HG02981 (cell line): ENCODE measurements at regions not wholly inside any gene's neighbourhood (a gene's known extent, or its start where the extent isn't known, plus 50 kb on each side); places are given as distances from the start of the nearest gene placed in this dataset.
"Not testable (repeated sequence)": the region's sequence is repeated elsewhere in the genome, so short reads cannot be mapped to it uniquely, and the experiment has no call there.

ENCODE experiments used
- ATAC-seq: cut with Tn5 transposase; IDR thresholded peaks from one replicate; pipeline ENCODE4 v1.9.1; 2021; ENCODE audit warnings: mild to moderate bottlenecking, moderate library complexity; ENCODE audit not compliant: unreplicated experiment

DNA sequence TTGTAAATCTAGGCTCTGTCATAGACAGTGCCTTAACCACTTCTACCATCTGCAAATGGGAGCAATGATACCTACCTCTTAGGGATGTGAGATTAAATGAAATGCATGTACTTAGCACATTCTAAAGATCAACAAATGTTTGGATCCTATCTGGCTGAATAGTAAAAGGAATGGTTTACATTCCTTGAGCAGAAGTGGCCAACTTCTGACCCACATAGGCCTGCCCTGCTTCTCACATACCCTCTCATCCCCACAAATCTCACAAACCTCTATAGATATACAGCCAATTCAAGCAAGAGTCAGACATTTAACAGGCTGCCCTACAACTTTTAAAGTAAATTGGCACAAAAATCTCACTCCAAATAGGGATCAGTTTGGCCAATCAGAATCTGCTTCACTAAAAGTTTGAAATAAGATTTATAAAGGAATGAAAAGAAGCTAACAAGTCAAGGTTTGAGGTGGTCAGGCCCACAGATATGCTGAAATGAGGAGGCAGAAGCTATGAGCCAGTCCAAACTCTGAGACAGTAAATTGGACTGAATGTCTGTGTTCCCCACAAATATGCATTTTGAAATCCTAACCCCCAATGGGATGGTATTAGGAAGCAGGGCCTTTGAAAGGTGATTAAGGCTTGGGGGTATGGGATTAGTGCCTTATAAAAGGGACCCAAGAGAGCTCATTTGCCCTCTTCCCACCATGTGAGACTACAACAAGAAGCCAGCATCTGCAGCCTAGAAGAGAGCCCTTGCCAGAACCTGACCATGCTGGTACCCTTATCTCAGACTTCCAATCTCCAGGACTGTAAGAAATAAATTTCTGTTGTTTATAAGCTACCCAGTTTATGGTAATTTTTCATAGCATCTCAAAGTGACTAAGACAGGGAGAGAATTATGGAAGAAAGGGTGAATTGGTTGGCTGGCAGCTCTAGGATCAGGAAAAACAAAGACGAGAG lies 227.8 kb upstream of the RBMS1 start:
- no peak for ATAC-seq

DNA sequence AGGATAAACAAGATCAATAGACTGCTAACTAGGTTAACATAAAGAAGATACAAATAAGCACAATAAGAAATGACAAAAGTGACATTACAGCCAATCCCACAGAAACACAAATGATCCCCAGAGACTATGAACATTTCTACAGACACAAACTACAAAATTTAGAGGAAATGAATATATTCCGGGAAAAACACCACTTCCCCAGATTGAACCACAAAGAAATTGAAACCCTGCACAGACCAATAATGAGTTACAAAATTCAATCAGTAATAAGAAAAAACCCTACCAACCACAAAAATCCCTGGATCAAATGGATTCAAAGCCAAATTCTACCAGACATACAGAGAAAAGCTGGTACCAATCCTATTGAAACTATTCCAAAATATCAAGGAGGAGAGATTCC lies 232.4 kb upstream of the RBMS1 start:
- no peak for ATAC-seq

DNA sequence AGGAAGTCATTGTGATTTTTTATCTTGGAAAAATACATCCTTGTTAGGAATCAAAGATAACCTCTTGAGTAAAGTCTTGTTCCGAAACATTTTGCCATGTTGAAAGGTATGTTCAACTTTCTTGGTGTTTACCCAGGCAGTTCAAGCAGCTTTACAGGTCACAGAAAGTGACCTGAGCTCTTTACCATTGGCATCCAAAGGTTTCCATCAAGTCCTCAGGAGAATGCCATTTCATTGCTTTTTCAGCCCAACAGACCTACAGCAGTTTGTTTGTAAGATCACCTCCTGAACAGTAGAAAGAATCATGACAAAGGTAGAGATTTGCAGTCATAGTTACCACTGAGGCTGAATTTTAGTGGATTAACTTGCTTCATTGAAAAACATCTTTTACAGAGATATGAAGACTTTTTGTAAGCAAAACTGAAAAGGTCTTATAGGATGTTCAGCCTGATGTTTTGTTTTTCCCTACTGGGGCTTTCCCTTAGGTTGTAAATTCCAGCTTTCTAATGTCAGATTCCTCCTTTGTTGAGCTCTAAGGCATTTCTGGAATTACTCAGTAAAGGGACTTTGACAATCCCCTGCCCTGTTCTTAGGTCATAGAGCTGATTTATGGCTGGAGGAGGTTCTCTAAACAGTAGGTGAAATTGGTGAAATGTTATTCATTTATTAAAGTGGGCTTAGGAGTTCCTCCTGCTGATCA lies 236.8 kb upstream of the RBMS1 start:
- no peak for ATAC-seq

DNA sequence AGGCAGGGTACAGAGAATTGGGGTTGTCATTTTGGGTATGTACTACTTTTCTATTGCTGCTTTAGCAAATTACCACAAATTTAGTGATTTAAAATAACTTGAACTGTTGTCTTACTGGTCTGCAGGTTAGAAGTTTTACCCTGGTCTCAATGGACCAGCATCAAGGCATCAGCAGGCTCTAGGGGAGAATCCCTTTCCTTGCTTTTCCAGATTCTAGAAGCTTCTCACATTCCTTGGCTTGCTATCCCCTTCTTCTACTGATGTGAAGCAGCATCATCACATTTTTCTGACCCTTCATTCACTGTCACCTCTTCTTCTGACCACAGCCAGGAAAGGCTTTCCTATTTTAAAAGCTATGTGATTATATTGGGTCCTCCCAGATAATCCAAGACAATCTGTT lies 237.8 kb upstream of the RBMS1 start:
- no peak for ATAC-seq

DNA sequence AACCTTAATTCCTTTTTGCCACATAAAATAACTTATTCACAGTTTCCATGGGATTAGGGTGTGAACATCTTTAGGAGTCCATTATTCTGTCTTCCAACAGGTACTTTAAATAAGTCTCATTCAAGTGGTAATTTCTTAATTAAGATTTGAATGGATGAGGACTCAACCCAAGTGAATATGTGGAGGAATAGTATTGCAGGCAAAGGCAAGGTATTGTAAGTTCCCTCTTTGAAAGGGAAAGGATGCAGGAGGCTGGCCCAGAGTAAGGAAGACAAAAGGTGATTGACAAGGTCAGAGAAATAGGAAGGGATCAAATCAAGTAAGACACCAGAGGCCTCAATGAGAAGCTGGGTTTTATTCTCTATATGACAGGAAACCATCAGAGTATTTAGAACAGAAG lies 238.2 kb upstream of the RBMS1 start:
- ATAC-seq = no peak

DNA sequence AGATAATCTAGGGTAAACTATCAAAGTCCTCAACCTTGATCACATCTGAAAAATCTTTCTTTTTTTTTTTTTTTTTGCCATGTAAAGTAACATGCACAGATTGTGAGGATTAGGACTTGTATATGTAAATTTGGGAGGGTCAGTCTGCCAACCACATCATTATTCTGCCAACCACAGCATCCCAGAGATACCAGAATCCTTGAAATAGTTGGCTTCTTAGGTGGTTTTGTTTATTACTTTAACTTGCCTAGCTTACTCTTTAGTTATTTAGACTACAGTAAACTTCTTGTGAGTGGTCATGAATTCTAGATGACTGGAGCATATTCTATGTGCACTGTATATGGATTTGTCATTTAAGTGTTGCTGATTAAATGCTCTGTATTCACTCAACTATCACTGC lies 242.1 kb upstream of the RBMS1 start:
- no peak for ATAC-seq

DNA sequence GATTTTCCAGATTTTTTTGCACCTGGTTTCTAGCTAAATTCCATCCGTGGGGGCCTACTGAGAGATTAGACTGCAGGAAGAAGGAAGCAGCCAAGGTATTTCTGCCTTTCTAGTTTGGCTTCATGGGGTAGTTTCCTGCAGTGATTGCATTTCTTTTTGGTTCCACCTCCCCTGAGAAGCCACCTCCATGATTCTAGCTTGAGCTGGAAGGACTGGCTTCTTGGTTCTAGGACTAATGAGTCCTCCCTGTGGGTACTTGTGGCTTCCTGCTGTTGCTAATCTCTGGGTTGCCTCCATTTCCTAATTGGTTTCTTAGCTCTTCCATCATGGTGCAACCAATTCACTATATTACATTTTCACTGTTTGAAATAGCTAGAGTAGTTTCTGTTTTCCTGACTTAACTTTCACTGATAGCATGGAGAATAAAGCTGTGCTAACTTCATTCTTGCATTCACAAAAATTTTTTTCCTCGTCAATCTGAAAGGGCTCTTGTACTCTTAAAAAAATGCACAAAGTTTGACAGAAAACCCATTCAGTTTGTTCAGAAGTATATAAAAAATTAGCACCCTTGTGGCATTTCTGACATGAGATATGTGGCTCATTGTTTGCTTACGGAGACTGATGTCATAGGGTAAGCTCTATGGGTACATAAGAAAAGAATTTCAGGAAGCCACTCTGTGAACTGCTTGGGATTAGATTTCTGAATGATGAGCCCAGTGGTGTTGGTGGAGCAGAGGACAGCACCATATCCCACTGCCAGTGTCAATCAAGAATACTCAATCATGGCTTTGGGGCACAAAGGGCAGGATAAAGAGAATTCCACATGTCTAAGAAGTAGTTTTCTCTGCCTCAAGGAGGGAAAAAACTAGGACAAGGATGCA lies 242.8 kb upstream of the RBMS1 start:
- ATAC-seq = no peak

DNA sequence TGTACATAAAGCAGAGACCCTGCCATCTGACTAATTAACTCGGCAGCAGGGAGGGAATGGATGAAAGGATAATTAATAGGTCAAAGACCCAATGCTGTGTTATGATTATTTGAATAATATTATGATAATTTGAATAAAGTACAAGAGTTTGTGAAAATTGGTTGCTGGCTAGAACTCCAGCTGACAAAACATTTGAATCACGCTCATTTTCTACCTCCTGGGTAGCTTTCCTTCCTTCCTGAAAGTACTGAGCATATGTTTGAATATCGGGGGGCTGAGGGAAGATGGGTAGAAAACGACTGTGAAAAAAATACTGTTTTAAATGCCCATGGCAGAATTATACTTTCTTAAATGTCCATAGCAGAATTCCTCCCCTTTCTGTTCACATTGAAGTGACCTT lies 243.6 kb upstream of the RBMS1 start:
- ATAC-seq = no peak

DNA sequence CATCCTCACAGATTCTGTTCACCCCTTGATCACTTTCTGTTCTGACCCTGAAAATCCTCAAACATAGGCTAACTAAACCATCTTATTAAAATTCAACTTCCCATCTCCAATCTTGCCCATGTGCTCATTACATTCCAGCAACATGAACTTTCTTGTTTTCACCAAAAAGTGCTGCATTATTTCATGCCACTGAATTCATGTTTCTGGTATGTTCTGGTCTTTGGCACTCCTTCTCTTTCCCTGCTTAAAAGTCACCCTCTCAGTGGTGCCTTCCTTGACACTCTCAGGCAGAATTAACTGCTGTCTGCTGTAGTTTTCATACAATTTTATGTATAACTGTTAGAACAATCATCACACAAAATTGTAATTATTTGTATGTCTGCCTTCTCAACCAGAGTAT lies 247.7 kb upstream of the RBMS1 start:
- no peak for ATAC-seq

DNA sequence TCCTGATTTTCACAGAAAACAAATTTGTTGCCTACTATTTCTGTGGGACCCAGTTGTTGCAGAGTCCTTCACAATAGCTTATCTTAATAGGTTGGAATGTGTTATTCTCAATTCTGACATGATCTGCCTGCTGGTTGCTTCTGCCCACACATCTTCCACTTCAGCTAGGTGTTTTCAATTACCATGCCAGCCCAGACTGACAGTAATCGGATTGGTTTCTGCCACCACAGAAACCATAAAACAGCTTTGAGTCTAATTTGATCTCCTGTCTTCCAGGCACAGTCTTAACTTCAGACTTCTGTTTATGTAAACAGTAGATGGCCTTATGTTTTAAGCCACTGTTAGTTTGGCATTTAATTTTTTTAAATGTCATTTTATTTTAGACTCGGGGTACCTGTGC lies 248.2 kb upstream of the RBMS1 start:
- no peak for ATAC-seq

DNA sequence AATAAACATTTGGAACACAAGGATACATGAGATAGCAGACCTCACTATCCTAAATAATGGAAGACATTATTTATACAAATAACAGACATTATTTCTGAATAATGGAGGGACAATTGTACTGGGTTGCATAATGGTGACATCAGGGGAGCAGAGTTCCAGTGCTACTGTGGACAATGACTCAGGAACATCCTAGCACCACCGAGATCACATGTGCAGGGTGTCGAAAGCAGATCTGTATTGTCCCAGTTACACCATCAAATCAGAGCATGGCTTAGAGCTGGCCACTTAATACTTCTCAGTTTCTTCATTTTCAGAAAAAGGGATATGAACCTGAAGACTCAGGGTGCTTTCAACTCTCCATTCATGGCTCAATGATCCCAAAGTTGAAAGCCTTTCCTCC lies 249.1 kb upstream of the RBMS1 start:
- no peak for ATAC-seq

DNA sequence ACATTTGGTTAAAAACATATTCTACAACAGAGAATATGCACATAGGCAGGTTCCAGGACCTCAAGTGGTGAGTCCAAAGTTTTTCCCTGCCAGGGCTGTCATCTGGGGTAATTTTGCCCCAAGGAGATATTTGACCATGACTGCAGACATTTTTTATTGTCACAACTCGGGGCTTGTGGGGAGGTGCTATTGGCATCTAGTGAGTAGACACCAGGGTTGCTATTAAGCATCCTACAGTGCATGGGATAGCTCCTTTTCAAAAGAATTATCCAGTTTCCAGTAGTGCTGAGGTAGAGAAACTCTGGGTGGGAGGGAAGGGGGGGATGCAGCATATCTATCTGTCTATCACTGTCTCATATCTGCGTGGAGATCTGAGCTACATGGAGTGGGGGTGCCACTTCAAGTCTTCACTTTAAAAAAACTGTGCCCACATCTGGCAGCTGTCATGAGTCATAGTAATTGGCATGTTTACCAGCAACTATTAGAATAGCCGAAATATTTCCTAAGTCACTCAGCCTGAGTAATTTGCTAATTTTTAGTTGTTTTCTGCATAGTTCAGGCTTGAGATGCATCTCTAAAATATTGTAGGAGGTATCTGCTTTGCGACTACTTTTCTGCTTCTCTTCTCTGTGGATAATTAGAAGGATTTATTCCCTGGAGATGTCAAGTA lies 254.0 kb upstream of the RBMS1 start:
- ATAC-seq = no peak

DNA sequence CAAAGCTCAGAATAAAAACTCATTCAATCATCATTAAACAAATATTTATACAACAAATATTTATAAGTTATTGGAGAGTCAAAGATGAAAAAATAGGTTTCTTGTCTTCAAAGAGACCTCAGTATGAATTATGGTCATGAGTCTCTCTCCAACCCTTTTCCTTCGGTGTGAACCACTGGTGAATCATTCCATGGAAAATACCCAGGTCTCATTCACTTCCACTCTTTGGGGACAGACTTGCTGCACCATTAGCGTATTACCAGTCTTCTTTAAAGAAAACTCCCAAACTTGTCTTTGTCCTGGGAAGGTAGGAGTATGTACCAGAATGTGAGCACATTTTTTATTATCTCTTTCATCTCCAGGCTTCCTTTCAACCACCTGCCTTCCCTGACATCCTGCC lies 257.4 kb upstream of the RBMS1 start:
- no peak for ATAC-seq

DNA sequence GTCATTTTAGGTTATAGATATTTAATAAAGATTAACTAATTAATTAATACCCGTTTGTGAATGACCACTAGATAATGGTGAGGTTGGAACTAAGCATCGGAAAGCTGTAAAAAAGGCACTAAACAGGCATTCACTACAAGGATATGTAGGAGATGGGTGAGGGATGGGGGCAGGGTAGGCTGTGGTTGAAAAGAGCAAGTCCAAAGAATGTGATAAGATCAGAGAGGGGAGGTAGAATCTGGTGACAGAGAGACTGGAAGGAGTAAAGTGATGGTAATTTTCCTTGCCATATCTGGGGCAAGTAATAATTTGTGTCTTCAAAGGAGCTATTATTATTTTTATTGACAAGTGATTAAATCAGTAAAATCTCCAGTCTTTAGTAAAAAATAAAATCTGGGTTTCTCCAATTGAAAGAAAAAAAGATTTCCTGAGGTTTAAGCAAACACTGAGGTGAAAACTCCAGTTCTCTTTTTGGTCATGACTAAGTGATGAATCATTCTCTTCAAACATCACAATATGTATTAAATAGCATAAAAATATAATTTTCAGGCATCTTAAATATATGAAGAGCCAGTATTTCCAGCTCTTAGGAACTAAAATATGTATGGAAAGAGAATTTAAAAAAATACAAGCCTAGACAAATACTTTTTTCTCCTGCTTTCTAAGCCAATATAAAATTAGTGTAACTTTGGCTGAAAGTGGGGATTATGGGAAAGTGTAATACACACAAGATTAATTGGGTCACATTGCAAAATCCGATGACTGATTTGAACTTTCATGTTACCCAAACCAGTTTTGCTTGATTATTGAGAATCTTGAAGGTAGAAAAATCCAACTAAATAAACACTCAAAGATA lies 259.1 kb upstream of the RBMS1 start:
- ATAC-seq = no peak

DNA sequence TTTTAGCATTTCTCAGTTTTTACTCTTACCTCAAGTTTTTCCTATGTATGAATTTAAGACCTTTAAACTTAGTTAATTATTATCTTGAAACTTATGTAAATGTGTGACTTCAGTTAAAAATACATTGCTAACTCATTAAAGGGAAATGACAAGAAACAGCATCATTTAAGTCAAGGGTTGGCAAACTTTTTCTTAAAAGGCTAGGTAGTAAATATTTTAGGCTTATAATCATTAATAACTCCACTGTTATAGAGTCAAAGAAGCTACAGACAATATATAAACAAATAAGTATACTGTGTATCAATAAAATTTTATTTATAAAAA lies 259.7 kb upstream of the RBMS1 start:
- ATAC-seq = no peak

DNA sequence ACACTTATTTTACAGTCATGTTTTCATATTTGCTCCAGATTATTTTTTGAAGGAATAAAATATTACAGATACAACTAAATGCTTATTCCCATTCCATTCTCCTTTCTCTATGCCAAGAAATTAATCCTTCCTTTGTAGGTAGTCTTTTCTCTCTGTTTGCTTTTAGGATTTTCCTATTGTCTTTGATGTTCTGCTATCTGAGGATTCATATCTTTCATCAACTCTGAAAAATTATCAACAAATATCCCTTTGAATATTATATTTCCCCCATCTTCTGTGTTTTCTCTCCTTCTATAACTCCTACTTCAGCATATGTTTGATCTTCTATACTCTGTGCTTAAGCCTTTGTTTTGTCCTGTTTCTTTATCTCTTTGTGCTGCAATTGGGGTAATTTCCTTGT lies 260.4 kb upstream of the RBMS1 start:
- no peak for ATAC-seq

DNA sequence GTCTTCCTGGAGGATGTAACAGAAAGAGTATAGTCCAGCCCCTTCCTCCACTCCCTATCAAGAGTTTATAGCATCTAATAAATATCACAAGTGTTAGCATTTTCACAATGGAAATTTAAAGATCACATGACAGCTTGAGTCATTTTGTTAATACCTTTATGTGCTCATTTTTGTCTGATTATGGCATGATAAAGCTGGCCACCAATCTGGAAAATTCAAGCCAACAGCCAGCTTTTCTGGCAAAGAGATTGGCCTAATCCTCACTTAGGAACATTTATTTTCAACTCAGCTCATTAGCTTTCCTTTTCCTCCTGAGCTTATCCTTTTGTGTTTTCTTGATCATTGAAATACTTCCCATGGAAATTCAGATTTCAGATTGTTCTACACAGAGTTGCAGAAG lies 262.9 kb upstream of the RBMS1 start:
- ATAC-seq = no peak

DNA sequence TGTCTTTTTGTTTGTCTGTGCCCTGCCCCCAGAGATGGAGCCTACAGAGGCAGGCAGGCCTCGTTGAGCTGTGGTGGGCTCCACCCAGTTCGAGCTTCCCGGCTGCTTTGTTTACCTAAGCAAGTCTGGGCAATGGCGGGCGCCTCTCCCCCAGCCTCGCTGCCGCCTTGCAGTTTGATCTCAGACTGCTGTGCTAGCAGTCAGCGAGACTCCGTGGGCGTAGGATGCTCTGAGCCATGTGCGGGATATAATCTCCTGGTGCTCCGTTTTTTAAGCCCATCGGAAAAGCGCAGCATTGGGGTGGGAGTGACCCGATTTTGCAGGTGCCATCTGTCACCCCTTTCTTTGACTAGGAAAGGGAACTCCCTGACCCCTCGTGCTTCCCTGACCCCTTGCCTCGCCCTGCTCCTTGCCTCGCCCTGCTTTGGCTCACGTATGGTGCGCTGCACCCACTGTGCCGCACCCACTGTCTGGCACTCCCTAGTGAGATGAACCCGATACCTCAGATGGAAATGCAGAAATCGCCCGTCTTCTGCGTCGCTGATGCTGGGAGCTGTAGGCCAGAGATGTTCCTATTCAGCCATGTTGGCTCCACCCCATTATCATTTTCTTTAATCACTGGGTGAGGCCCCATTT lies 269.0 kb upstream of the RBMS1 start:
- ATAC-seq = not testable (repeated sequence)

DNA sequence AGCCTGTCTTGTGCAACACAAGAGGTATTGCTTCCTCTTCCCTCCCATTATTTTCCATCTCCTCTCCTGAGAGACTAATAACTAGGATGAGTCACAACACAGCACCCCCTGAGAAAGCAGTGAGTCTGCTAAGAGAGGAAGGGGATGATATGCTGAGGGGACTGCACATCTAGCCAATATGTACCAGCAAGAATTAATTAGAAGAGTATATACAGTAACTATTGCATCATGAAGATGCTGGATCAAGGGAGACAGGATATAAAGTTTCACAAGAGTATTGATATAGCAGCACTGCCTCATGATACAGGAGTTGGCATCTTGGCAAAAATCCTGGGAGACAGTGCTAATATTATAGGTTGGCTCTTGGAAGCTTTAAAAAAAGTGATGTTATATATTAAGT lies 289.9 kb upstream of the RBMS1 start:
- no peak for ATAC-seq

DNA sequence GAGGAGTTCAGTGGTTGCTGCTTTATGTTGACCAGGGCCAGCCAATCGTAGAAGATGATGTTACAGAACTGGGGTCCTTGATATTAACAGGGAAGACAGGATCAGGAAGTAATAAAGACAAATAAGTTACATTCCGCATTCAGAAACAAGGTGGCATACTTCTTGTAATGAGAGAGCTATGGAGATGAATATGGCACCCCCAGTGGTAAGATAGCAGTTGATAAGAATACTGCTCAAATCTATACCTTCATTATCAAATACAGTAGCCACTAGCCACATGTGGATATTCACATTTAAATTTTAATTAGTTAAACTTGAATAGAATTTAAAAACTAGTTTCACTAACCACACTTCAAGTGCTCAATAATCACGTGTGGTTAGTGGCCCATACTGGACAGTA lies 290.4 kb upstream of the RBMS1 start:
- ATAC-seq = no peak
